ENCODE measurements at regions not wholly inside any gene's neighbourhood (a gene's known extent, or its start where the extent isn't known, plus 50 kb on each side); places are given as distances from the start of the nearest gene placed in this dataset.

DNA sequence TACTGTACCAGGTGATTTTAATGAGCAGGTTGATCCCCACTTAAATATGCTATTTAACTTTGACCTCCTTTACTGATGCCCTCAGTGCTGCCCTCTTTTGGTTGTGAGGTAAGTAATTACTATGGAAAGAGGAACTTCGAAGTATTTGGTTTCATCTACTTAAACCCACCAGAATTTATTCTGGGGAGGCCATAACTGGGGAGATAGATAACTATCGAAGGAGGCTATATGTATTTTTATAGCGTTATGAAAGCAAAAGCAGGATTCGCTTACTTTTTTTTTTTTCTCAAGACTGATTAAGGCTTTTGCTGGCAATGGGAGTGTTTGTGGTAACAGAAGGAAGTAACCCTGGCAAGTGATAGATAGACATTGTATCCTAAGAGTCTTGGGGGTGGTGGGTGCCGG, 168.9 kb upstream of the CENPW start:
- Histone ChIP-seq H3K27me3 (no peaks in the 10 kb centered on the region), H3K27ac (no peak overlapping the region), H3K9me3 (no peaks in the 10 kb centered on the region), H3K36me3 (replicated peaks in 1 of 2; ENCODE audit: insufficient read depth in 1 of 2, low read depth in 2 of 2) (no peaks in the 10 kb centered on the region), H3K4me1 (no peaks in the 10 kb centered on the region), H3K4me3 (no peak overlapping the region)
- TF ChIP-seq, protein P1, sequence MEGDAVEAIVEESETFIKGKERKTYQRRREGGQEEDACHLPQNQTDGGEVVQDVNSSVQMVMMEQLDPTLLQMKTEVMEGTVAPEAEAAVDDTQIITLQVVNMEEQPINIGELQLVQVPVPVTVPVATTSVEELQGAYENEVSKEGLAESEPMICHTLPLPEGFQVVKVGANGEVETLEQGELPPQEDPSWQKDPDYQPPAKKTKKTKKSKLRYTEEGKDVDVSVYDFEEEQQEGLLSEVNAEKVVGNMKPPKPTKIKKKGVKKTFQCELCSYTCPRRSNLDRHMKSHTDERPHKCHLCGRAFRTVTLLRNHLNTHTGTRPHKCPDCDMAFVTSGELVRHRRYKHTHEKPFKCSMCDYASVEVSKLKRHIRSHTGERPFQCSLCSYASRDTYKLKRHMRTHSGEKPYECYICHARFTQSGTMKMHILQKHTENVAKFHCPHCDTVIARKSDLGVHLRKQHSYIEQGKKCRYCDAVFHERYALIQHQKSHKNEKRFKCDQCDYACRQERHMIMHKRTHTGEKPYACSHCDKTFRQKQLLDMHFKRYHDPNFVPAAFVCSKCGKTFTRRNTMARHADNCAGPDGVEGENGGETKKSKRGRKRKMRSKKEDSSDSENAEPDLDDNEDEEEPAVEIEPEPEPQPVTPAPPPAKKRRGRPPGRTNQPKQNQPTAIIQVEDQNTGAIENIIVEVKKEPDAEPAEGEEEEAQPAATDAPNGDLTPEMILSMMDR (IDR thresholded peaks at IDR 0.05): peak in 6 of 7 experiments; percentile 35 to 46 (median 42)
- no peak for TF ChIP-seq POLR2A (IDR thresholded peaks at IDR 0.05)
- ATAC-seq (no peak), DNase-seq (peak; percentile 14 to 24 (median 20))
- intact Hi-C loops (cut with DNase I): no loop called here
- WGBS, 2 donors: 35 to 51% methylated on average over 5 of the region's 5 CpGs

DNA sequence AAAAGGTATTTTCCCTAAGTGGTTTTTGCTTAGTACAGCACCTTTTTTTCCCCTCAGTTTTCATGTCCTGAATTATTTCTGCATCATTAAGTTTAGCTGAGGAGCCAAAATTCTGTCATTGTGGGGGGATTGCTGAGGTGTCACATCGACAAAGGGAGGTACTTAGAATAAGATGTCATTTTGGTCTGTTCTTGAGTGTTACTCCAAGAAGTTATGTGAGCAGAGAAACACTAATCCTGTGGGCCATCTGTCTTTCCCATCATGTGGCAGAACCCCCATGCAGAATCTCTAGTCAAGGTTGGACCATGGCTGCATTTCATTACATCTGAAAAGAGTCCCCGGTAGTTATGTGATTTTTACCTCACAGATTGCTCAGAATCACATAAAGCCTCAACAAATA, 167.8 kb upstream of the CENPW start:
- TF ChIP-seq, protein P1 (IDR thresholded peaks at IDR 0.05): no peak
- TF ChIP-seq POLR2A (IDR thresholded peaks at IDR 0.05): no peak
- ATAC-seq (no peak), DNase-seq (no peak)

DNA sequence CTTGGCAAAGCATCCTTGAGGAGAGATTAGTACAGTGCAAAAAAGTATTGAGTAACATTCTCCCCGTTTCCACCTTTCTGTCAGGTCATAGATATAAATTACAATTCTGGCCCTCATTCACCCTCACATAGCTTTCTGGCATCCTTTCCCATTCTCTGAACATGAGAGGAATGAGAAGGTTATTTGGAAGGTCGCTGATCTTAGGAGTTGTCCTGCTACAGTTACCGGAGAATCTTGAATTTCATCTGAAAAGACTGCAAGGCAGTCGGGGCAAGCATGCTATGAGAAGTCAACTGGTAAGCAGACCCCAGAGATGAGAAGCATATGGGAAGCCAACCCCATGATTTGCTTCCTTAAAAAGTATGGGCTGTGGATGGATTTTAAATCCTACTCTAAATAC, 166.7 kb upstream of the CENPW start:
- TF ChIP-seq, protein P1 (IDR thresholded peaks at IDR 0.05): no peak
- no peak for TF ChIP-seq POLR2A (IDR thresholded peaks at IDR 0.05)
- no peak for ATAC-seq
- DNase-seq: no peak
- WGBS, 2 donors: 77 to 79% methylated on average over 4 of the region's 4 CpGs
- Histone ChIP-seq H3K9me3 (no peaks in the 10 kb centered on the region), H3K27ac (no peak overlapping the region), H3K27me3 (no peaks in the 10 kb centered on the region), H3K36me3 (replicated peaks in 1 of 2; ENCODE audit: insufficient read depth in 1 of 2, low read depth in 2 of 2) (no peaks in the 10 kb centered on the region), H3K4me3 (no peak overlapping the region), H3K4me1 (no peaks in the 10 kb centered on the region)
- intact Hi-C loops (cut with DNase I): no loop called here

More for the DNA sequence above, 167.8 kb upstream of the CENPW start:
- H3K36me3 ChIP-seq (replicated peaks in 1 of 2; ENCODE audit: insufficient read depth in 1 of 2, low read depth in 2 of 2): no peaks in the 10 kb centered on the region
- H3K27ac ChIP-seq: no peak overlapping the region
- no peaks in the 10 kb centered on the region for H3K4me1 ChIP-seq
- H3K9me3 ChIP-seq: no peaks in the 10 kb centered on the region
- H3K27me3 ChIP-seq: no peaks in the 10 kb centered on the region
- 89% methylated on average over 2 of the region's 2 CpGs for WGBS, 2 donors
- H3K4me3 ChIP-seq: no peak overlapping the region
- intact Hi-C loops (cut with DNase I): no loop called here

DNA sequence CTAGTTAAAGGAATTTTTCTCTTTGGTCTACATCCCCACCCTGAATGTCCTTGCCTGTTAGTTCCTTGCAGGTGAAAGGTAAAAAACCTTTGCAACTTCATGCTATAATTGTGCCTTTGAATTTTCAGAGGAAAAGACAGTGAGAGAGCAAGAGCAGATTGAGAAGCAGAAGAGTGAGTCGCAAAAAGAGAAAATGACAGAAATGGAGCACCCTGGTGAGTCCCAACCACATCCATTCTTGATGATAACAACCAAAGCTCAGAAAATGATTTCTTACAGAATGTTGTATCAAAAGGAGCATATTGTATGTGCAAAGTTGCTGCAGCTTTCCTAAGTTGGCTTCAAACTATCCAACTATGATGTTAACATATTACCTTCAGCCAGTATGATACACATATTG, 165.2 kb upstream of the CENPW start:
- TF ChIP-seq, protein P1 (IDR thresholded peaks at IDR 0.05): no peak
- TF ChIP-seq POLR2A (IDR thresholded peaks at IDR 0.05): no peak
- WGBS, 2 donors: 89 to 100% methylated on average over 1 of the region's 1 CpG
- no peak for ATAC-seq

DNA sequence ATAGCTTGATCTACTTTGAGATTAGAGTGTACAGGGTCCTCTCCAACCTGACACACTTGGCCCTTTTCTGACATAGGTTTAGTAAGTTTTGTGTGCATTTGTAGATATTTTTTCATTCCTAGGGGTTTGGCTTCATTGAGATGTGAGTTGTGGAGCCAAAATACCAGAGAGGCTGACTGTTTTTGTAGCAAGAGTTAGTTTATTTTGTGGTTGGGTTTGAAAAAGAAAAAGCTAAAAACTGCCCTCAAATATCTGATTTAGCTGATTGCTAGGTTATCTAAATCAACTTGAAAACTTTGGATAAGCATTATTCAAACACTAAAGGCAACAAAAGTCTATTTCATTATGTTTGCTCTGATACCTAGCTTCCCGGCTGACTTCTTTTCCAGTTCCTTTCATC, 164.7 kb upstream of the CENPW start:
- H3K36me3 ChIP-seq (replicated peaks in 1 of 2; ENCODE audit: insufficient read depth in 1 of 2, low read depth in 2 of 2): no peaks in the 10 kb centered on the region
- intact Hi-C loops (cut with DNase I): no loop called here
- DNase-seq: no peak
- H3K4me3 ChIP-seq: no peak overlapping the region
- H3K4me1 ChIP-seq: no peaks in the 10 kb centered on the region
- no peak for TF ChIP-seq POLR2A (IDR thresholded peaks at IDR 0.05)
- TF ChIP-seq, protein P1 (IDR thresholded peaks at IDR 0.05): no peak
- 63 to 82% methylated on average over 1 of the region's 1 CpG for WGBS, 2 donors
- ATAC-seq: no peak
- no peaks in the 10 kb centered on the region for H3K27me3 ChIP-seq
- H3K9me3 ChIP-seq: no peaks in the 10 kb centered on the region
- no peak overlapping the region for H3K27ac ChIP-seq

More for the DNA sequence above, 165.2 kb upstream of the CENPW start:
- intact Hi-C loops (cut with DNase I): no loop called here
- Histone ChIP-seq H3K4me1 (no peaks in the 10 kb centered on the region), H3K36me3 (replicated peaks in 1 of 2; ENCODE audit: insufficient read depth in 1 of 2, low read depth in 2 of 2) (no peaks in the 10 kb centered on the region), H3K27ac (no peak overlapping the region), H3K4me3 (no peak overlapping the region), H3K9me3 (no peaks in the 10 kb centered on the region), H3K27me3 (no peaks in the 10 kb centered on the region)
- DNase-seq: no peak

Measured in body of pancreas (tissue), 4 donors.